Endodermal cell (in vitro differentiated cells): ENCODE measurements at regions not wholly inside any gene's neighbourhood (a gene's known extent, or its start where the extent isn't known, plus 50 kb on each side); places are given as distances from the start of the nearest gene placed in this dataset.

Experiments
- DNase-seq: peaks from one replicate; pipeline ENCODE4 v3.0.0-alpha.2; 2017
- H3K27ac ChIP-seq: 2 replicates; pipeline ENCODE4 v1.5.1; 2013; ENCODE audit warnings: mild to moderate bottlenecking, low read depth, low read length, moderate library complexity
- H3K27me3 ChIP-seq: 2 replicates; pipeline ENCODE4 v1.6.1; 2013; ENCODE audit warnings: mild to moderate bottlenecking, low read length, moderate library complexity; ENCODE audit not compliant: insufficient read depth, control insufficient read depth, poor library complexity, severe bottlenecking
- H3K36me3 ChIP-seq: 2 replicates; pipeline ENCODE4 v1.7.0; 2013; ENCODE audit warnings: mild to moderate bottlenecking, low read length, moderate library complexity; ENCODE audit not compliant: control insufficient read depth, insufficient read depth
- H3K4me1 ChIP-seq: one replicate; pipeline ENCODE4 v1.7.0; 2013; ENCODE audit warnings: low read length; ENCODE audit not compliant: control insufficient read depth, insufficient read depth
- H3K4me3 ChIP-seq: 2 replicates; pipeline ENCODE4 v1.5.1; 2013; ENCODE audit warnings: mild to moderate bottlenecking, low read length, moderate library complexity
- H3K9ac ChIP-seq: 2 replicates; pipeline ENCODE4 v1.6.1; 2013; ENCODE audit warnings: mild to moderate bottlenecking, low read length, moderate library complexity; ENCODE audit not compliant: poor library complexity, severe bottlenecking; ENCODE audit errors: extremely low read depth
- H3K9me3 ChIP-seq: 2 replicates; pipeline ENCODE4 v1.6.1; 2013; ENCODE audit warnings: mild to moderate bottlenecking, low read length, moderate library complexity; ENCODE audit not compliant: control insufficient read depth
- H3K27ac Mint-ChIP-seq: 2 replicates; pipeline ENCODE4 v1.8.0; 2020; ENCODE audit warnings: mixed read lengths
- H3K27me3 Mint-ChIP-seq: 2 replicates; pipeline ENCODE4 v1.8.0; 2021; ENCODE audit warnings: mild to moderate bottlenecking, mixed read lengths; ENCODE audit not compliant: insufficient read depth
- H3K36me3 Mint-ChIP-seq: 2 replicates; pipeline ENCODE4 v1.8.0; 2020; ENCODE audit warnings: low read depth, mixed read lengths
- H3K4me1 Mint-ChIP-seq: 2 replicates; pipeline ENCODE4 v1.8.0; 2020; ENCODE audit warnings: mixed read lengths
- H3K4me3 Mint-ChIP-seq: 2 replicates; pipeline ENCODE4 v1.8.0; 2020; ENCODE audit warnings: mild to moderate bottlenecking, moderate library complexity, mixed read lengths
- H3K9me3 Mint-ChIP-seq: 2 replicates; pipeline ENCODE4 v1.8.0; 2020; ENCODE audit warnings: mild to moderate bottlenecking, mixed read lengths
- WGBS, 2 experiments: methylation state at CpG; one replicate each; pipeline versions ENCODE4 v1.1.5 to v1.1.7; 2013; ENCODE audit warnings: missing lambda C conversion rate in 2 of 2, mixed read lengths in 1 of 2; ENCODE audit not compliant: insufficient coverage in 1 of 2, insufficient read length in 1 of 2; 5-methylcytosine and 5-hydroxymethylcytosine counted together
- TF ChIP-seq, protein P1 (sequence below): fragments of 200-600 bp; sonication (generic); conservative IDR thresholded peaks from 2 replicates; pipeline ENCODE4 v1.5.0; 2021; ENCODE audit warnings: antibody characterized with exemption, mild to moderate bottlenecking

GRCh38 chr3:76920511-76920910, 119.4 kb upstream of the ROBO2 start:
- no peaks in the 10 kb centered on the region for H3K27me3 Mint-ChIP-seq
- H3K36me3 ChIP-seq, result no peaks in the 10 kb centered on the region
- H3K27me3 ChIP-seq, result no peaks in the 10 kb centered on the region
- H3K27ac Mint-ChIP-seq, result no peak overlapping the region
- H3K9me3 ChIP-seq, result no peaks in the 10 kb centered on the region
- no peak for DNase-seq
- H3K9me3 Mint-ChIP-seq, result no peaks in the 10 kb centered on the region
- no peak overlapping the region for H3K4me3 ChIP-seq
- no peak overlapping the region for H3K27ac ChIP-seq
- H3K4me3 Mint-ChIP-seq, result no peak overlapping the region
- TF ChIP-seq, protein P1, sequence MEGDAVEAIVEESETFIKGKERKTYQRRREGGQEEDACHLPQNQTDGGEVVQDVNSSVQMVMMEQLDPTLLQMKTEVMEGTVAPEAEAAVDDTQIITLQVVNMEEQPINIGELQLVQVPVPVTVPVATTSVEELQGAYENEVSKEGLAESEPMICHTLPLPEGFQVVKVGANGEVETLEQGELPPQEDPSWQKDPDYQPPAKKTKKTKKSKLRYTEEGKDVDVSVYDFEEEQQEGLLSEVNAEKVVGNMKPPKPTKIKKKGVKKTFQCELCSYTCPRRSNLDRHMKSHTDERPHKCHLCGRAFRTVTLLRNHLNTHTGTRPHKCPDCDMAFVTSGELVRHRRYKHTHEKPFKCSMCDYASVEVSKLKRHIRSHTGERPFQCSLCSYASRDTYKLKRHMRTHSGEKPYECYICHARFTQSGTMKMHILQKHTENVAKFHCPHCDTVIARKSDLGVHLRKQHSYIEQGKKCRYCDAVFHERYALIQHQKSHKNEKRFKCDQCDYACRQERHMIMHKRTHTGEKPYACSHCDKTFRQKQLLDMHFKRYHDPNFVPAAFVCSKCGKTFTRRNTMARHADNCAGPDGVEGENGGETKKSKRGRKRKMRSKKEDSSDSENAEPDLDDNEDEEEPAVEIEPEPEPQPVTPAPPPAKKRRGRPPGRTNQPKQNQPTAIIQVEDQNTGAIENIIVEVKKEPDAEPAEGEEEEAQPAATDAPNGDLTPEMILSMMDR, result no peak
- H3K4me1 Mint-ChIP-seq, result no peaks in the 10 kb centered on the region
- no peaks in the 10 kb centered on the region for H3K4me1 ChIP-seq
- H3K36me3 Mint-ChIP-seq, result no peaks in the 10 kb centered on the region
- no peak overlapping the region for H3K9ac ChIP-seq

DNA sequence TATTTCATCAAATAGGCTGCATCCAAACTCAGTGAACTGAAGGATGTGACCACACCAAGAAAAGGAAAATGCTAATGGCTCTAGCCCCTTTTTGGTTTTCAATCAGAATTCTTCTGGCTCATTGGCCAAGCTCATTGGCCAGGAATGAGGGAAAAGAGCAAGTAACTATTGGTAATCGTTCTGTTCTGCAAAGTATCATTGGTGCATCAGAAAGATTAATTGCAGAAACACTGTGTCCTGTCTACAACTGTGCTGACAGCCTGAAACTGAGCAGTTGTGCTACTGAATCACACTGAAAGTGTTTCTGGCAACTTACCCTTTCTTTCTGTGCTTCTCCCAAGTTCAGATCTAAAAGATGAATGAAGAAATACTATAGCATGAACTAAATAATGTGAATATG, 116.4 kb upstream of the ROBO2 start:
- Histone ChIP-seq H3K9ac (no peak overlapping the region), H3K27me3 (no peaks in the 10 kb centered on the region), H3K9me3 (no peaks in the 10 kb centered on the region), H3K27ac (no peak overlapping the region), H3K4me1 (no peaks in the 10 kb centered on the region), H3K4me3 (no peak overlapping the region), H3K36me3 (no peaks in the 10 kb centered on the region)
- Mint-ChIP-seq H3K27me3 (no peaks in the 10 kb centered on the region), H3K4me3 (no peak overlapping the region), H3K36me3 (no peaks in the 10 kb centered on the region), H3K9me3 (no peaks in the 10 kb centered on the region), H3K27ac (no peak overlapping the region), H3K4me1 (no peaks in the 10 kb centered on the region)
- TF ChIP-seq, protein P1, result no peak
- no peak for DNase-seq
- WGBS, 2 experiments, result 92 to 93% methylated on average over 1 of the region's 1 CpG

GRCh38 chr3:76930712-76931111, 109.2 kb upstream of the ROBO2 start:
- no peak overlapping the region for H3K27ac ChIP-seq
- no peaks in the 10 kb centered on the region for H3K9me3 Mint-ChIP-seq

More at GRCh38 chr3:76930712-76931111, 109.2 kb upstream of the ROBO2 start:
- Mint-ChIP-seq H3K27ac (no peak overlapping the region), H3K4me3 (no peak overlapping the region), H3K27me3 (no peaks in the 10 kb centered on the region), H3K4me1 (no peaks in the 10 kb centered on the region), H3K36me3 (no peaks in the 10 kb centered on the region)
- DNase-seq, result no peak
- no peaks in the 10 kb centered on the region for H3K36me3 ChIP-seq
- no peaks in the 10 kb centered on the region for H3K4me1 ChIP-seq
- no peak overlapping the region for H3K9ac ChIP-seq
- H3K4me3 ChIP-seq, result no peak overlapping the region
- WGBS, 2 experiments, result 61 to 100% methylated on average over 1 to 2 of the region's 2 CpGs
- no peaks in the 10 kb centered on the region for H3K27me3 ChIP-seq
- TF ChIP-seq, protein P1, result no peak
- no peaks in the 10 kb centered on the region for H3K9me3 ChIP-seq
